Ovary (tissue), 3 donors: ENCODE measurements at regions not wholly inside any gene's neighbourhood (a gene's known extent, or its start where the extent isn't known, plus 50 kb on each side); places are given as distances from the start of the nearest gene placed in this dataset.

ENCODE experiments used
- CTCF ChIP-seq, 3 donors: fragments of 450-650 bp in 2 of 3; fragments of 200-600 bp in 1 of 3; IDR thresholded peaks; one replicate each; pipeline versions ENCODE4 v1.5.1 to v1.8.0; 2016 to 2022; ENCODE audit warnings: antibody characterized with exemption in 3 of 3, mild to moderate bottlenecking in 1 of 3
- POLR2A ChIP-seq: fragments of 450-650 bp; IDR thresholded peaks from one replicate; pipeline ENCODE4 v1.6.1; 2017; ENCODE audit warnings: antibody characterized with exemption, mild to moderate bottlenecking, moderate library complexity
- donor health status: DM: no; HTN: no; CAD: no.

GRCh38 chr7:130950741-130951140, 216.7 kb upstream of the KLF14 start:
- TF ChIP-seq CTCF (IDR thresholded peaks at IDR 0.05) (no peak), POLR2A (no peak)
